ENCODE measurements at regions not wholly inside any gene's neighbourhood (a gene's known extent, or its start where the extent isn't known, plus 50 kb on each side); places are given as distances from the start of the nearest gene placed in this dataset.

- no peak for DNase-seq
Observed at GRCh38 chr5:34488984-34489383, 167.1 kb upstream of the RAI14 start.

- DNase-seq: no peak
Observed at GRCh38 chr5:34490506-34491250, 165.4 kb upstream of the RAI14 start.

GRCh38 chr5:34491251-34491620, 164.9 kb upstream of the RAI14 start:
- DNase-seq: no peak

- DNase-seq: no peak
Observed at GRCh38 chr5:34494111-34494755, 161.9 kb upstream of the RAI14 start.

GRCh38 chr5:34495178-34495577, 160.9 kb upstream of the RAI14 start:
- no peak for DNase-seq

- DNase-seq: peak; percentile 41 to 74
Observed at GRCh38 chr5:34496260-34496691, 159.9 kb upstream of the RAI14 start.

- peak; percentile 66 to 92 for DNase-seq
Observed at GRCh38 chr5:34496701-34497469, 159.2 kb upstream of the RAI14 start.

- DNase-seq: no peak
Observed at GRCh38 chr5:34497470-34497808, 158.7 kb upstream of the RAI14 start.

GRCh38 chr5:34498572-34498971, 157.6 kb upstream of the RAI14 start:
- DNase-seq: no peak

GRCh38 chr5:34499001-34499734, 157.0 kb upstream of the RAI14 start:
- no peak for DNase-seq

GRCh38 chr5:34500236-34500847, 155.8 kb upstream of the RAI14 start:
- no peak for DNase-seq

GRCh38 chr5:34501016-34501415, 155.1 kb upstream of the RAI14 start:
- DNase-seq: no peak

- peak in 1 of 2 experiments; percentile 73 for DNase-seq
Observed at GRCh38 chr5:34501840-34502239, 154.3 kb upstream of the RAI14 start.

- no peak for DNase-seq
Observed at GRCh38 chr5:34502581-34502980, 153.5 kb upstream of the RAI14 start.

- peak; percentile 88 to 95 for DNase-seq
Observed at GRCh38 chr5:34503379-34504253, 152.5 kb upstream of the RAI14 start.

GRCh38 chr5:34504967-34505366, 151.2 kb upstream of the RAI14 start:
- DNase-seq: no peak

- peak; percentile 56 to 90 for DNase-seq
Observed at GRCh38 chr5:34505731-34506130, 150.4 kb upstream of the RAI14 start.

- no peak for DNase-seq
Observed at GRCh38 chr5:34507933-34508332, 148.2 kb upstream of the RAI14 start.

GRCh38 chr5:34509392-34509791, 146.7 kb upstream of the RAI14 start:
- no peak for DNase-seq

GRCh38 chr5:34510002-34510401, 146.1 kb upstream of the RAI14 start:
- no peak for DNase-seq

GRCh38 chr5:34511063-34511462, 145.1 kb upstream of the RAI14 start:
- no peak for DNase-seq

GRCh38 chr5:34511481-34511880, 144.6 kb upstream of the RAI14 start:
- no peak for DNase-seq

Data from NCI-H446 (cell line).